HL-60 (cell line): ENCODE measurements at regions not wholly inside any gene's neighbourhood (a gene's known extent, or its start where the extent isn't known, plus 50 kb on each side); places are given as distances from the start of the nearest gene placed in this dataset.

ENCODE experiments used
- DNase-seq, 2 experiments: peaks; one replicate each; pipeline ENCODE4 v3.0.0-alpha.2; 2010 to 2020; ENCODE audit warnings: low read depth in 1 of 2, low spot score in 1 of 2
- H3K27ac ChIP-seq: fragments of 250-450 bp; sonication (Bioruptor Pico); replicated peaks from 2 replicates; pipeline ENCODE4 v1.5.1; 2020; ENCODE audit warnings: mild to moderate bottlenecking, moderate library complexity
- H3K27me3 ChIP-seq: fragments of 250-450 bp; sonication (Bioruptor Pico); 2 replicates; pipeline ENCODE4 v1.5.1; 2021; ENCODE audit warnings: mild to moderate bottlenecking, moderate library complexity; ENCODE audit not compliant: insufficient read depth, poor library complexity, severe bottlenecking
- H3K4me3 ChIP-seq: replicated peaks from 2 replicates; pipeline ENCODE4 v1.5.1; 2011; ENCODE audit warnings: mild to moderate bottlenecking, control low read depth, low read length; ENCODE audit not compliant: insufficient read depth
- CTCF ChIP-seq: IDR thresholded peaks from one replicate; pipeline ENCODE4 v1.5.1; 2011; ENCODE audit warnings: low read length, control low read depth, inconsistent platforms; ENCODE audit not compliant: insufficient read depth
- GABPA ChIP-seq: IDR thresholded peaks from 2 replicates; pipeline ENCODE4 v1.6.1; 2012; ENCODE audit warnings: low read depth
- POLR2AphosphoS5 ChIP-seq: IDR thresholded peaks from 2 replicates; pipeline ENCODE4 v1.6.1; 2012; ENCODE audit warnings: low read depth
- REST ChIP-seq: IDR thresholded peaks from 2 replicates; pipeline ENCODE4 v1.6.1; 2012; ENCODE audit warnings: low read depth; ENCODE audit not compliant: insufficient replicate concordance
- SPI1 ChIP-seq: IDR thresholded peaks from 2 replicates; pipeline ENCODE4 v1.6.1; 2012; ENCODE audit warnings: low read depth, mild to moderate bottlenecking, borderline replicate concordance

- H3K4me3 ChIP-seq: no peak overlapping the region
- H3K27me3 ChIP-seq: no peaks in the 10 kb centered on the region
- no peak overlapping the region for H3K27ac ChIP-seq
- DNase-seq: no peak
- TF ChIP-seq REST (no peak), CTCF (no peak), SPI1 (no peak), GABPA (no peak), POLR2AphosphoS5 (no peak)
These were observed 261.2 kb upstream of the FAM174A start for GRCh38 chr5:100273846-100274580.

GRCh38 chr5:100270023-100270771 is 265.0 kb upstream of the FAM174A start:
- H3K27ac ChIP-seq: no peak overlapping the region
- DNase-seq: no peak
- TF ChIP-seq GABPA (no peak), REST (no peak), CTCF (no peak), POLR2AphosphoS5 (no peak)
- H3K4me3 ChIP-seq: no peak overlapping the region
- H3K27me3 ChIP-seq: no peaks in the 10 kb centered on the region

- DNase-seq: no peak
- Histone ChIP-seq H3K4me3 (no peak overlapping the region), H3K27me3 (no peaks in the 10 kb centered on the region), H3K27ac (no peak overlapping the region)
- TF ChIP-seq SPI1 (no peak), CTCF (no peak), GABPA (no peak), REST (no peak), POLR2AphosphoS5 (no peak)
These were observed 274.2 kb upstream of the FAM174A start for GRCh38 chr5:100260968-100261367.
